ENCODE measurements at regions not wholly inside any gene's neighbourhood (a gene's known extent, or its start where the extent isn't known, plus 50 kb on each side); places are given as distances from the start of the nearest gene placed in this dataset.
A peak's percentile ranks its signal among the peaks of the same experiment; 100 is the strongest.

DNA sequence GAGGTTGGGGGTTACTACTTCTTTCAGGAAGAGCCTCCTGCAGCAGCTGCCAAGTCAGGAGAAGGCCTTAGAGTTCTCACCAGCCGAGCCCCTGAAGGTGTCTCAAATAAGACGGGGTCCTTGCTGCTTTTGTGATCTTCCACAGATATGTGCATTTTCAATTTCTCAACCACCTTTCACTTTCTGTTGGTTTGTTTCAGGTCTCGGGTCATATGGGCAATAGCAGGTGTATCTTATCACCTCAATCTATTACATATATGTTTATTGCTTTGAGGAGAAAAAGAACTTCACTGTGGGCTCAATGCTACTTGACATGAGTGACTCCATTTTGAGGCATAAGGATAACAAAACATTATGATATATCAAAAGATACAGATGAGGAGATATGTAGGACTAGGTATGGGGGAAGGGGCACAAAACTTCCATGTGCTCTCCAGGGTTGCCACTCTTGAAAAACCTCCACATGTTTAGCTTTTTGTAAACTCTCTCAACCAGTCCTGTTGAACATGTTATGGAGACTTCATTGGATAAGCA, 1171.4 kb upstream of the ADGRL2 start:
- Histone ChIP-seq H3K36me3 (no peaks in the 10 kb centered on the region), H3K27ac (no peak overlapping the region), H3K4me1 (peaks cover 0 to 7% (median 0%) of the 10 kb centered on the region in 3 donors), H3K27me3 (no peaks in the 10 kb centered on the region), H3K9me3 (no peaks in the 10 kb centered on the region), H3K4me3 (no peak overlapping the region)
- no peak for DNase-seq
- WGBS, 2 donors: 79 to 91% methylated on average over 3 of the region's 3 CpGs
- no peak for TF ChIP-seq POLR2A (IDR thresholded peaks at IDR 0.05)
- TF ChIP-seq, protein P1, sequence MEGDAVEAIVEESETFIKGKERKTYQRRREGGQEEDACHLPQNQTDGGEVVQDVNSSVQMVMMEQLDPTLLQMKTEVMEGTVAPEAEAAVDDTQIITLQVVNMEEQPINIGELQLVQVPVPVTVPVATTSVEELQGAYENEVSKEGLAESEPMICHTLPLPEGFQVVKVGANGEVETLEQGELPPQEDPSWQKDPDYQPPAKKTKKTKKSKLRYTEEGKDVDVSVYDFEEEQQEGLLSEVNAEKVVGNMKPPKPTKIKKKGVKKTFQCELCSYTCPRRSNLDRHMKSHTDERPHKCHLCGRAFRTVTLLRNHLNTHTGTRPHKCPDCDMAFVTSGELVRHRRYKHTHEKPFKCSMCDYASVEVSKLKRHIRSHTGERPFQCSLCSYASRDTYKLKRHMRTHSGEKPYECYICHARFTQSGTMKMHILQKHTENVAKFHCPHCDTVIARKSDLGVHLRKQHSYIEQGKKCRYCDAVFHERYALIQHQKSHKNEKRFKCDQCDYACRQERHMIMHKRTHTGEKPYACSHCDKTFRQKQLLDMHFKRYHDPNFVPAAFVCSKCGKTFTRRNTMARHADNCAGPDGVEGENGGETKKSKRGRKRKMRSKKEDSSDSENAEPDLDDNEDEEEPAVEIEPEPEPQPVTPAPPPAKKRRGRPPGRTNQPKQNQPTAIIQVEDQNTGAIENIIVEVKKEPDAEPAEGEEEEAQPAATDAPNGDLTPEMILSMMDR (IDR thresholded peaks at IDR 0.05): no peak
- intact Hi-C loops (cut with DNase I): no loop called here

DNA sequence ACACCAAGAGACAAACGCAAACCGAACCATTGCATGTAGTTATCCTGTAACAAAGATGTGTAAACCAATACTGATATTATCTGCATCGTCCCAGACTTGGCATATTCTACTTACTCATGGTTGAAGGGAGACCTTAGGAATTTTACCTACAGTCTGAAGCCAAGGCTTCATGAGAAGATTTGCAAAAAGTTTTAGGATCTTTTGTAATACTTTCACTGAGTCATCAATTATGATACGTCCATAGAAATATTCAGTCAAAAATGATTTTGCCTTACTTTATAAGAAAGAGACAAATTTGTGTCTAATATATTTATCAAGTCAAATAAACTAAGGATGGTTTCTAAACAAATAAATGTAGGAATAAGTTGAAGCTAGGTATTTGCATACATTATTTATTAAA, 1176.1 kb upstream of the ADGRL2 start:
- no peak for TF ChIP-seq POLR2A (IDR thresholded peaks at IDR 0.05)
- TF ChIP-seq, protein P1 (IDR thresholded peaks at IDR 0.05): no peak
- no peaks in the 10 kb centered on the region for H3K9me3 ChIP-seq
- no peak overlapping the region for H3K27ac ChIP-seq
- intact Hi-C loops (cut with DNase I): no loop called here
- no peaks in the 10 kb centered on the region for H3K36me3 ChIP-seq
- H3K4me1 ChIP-seq: no peaks in the 10 kb centered on the region
- 81 to 91% methylated on average over 4 of the region's 4 CpGs for WGBS, 2 donors
- no peak for DNase-seq
- no peak overlapping the region for H3K4me3 ChIP-seq
- no peaks in the 10 kb centered on the region for H3K27me3 ChIP-seq

DNA sequence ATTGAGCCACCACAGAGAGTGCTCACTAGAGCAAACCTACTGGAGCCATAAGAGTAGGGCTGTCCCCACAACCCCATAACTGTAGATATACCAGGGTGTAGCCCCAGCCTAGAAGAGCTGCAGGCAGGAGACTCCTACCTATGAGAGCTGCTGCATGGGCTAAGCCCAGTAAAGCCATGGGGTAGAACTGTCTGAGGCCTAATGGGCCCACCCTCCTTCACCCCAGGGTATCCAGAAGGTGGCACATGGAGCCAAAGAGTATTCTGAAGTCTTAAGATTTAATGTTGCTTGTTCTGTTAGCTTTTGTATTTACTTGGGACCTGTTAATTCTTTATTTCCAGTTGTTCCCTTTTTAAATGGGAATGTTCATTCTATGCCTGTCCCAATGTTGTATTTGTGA, 1193.7 kb upstream of the ADGRL2 start:
- intact Hi-C loops (cut with DNase I): no loop called here
- H3K27ac ChIP-seq: no peak overlapping the region
- DNase-seq: no peak
- no peaks in the 10 kb centered on the region for H3K27me3 ChIP-seq
- H3K4me1 ChIP-seq: no peaks in the 10 kb centered on the region
- no peak overlapping the region for H3K4me3 ChIP-seq
- H3K9me3 ChIP-seq: peaks cover 0 to 4% (median 0%) of the 10 kb centered on the region in 3 donors
- TF ChIP-seq, protein P1 (IDR thresholded peaks at IDR 0.05): no peak
- TF ChIP-seq POLR2A (IDR thresholded peaks at IDR 0.05): no peak
- no peaks in the 10 kb centered on the region for H3K36me3 ChIP-seq

DNA sequence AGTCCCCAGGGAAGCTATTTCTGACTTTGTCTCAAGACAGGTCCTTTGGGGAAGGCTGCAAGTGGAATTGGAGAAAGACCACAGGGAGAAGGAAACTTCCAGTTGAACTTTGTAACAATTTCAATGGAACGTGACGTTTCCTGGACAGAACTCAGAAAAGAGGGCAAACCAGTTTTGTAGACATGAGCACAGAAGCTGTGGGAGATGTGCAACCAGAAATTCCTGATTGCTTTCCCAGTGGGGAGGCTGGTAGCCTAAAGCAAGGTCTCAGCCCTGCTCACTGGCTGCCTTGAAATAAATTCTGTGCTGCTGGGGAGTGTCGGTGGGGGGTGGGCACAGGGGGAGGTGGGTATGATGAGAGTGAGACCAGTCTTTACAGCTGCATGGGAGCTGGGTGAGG, 1206.7 kb upstream of the ADGRL2 start:
- TF ChIP-seq POLR2A (IDR thresholded peaks at IDR 0.05): no peak
- TF ChIP-seq, protein P1 (IDR thresholded peaks at IDR 0.05): no peak
- DNase-seq: no peak
- Histone ChIP-seq H3K4me3 (no peak overlapping the region), H3K36me3 (no peaks in the 10 kb centered on the region), H3K27me3 (no peaks in the 10 kb centered on the region), H3K9me3 (peaks cover 0 to 10% (median 10%) of the 10 kb centered on the region in 3 donors), H3K4me1 (peaks cover 0 to 19% (median 0%) of the 10 kb centered on the region in 3 donors), H3K27ac (peak overlapping the region in 3 of 4 donors; percentile 32 to 72 (median 68))
- intact Hi-C loops (cut with DNase I): no loop called here
- 44 to 57% methylated on average over 2 of the region's 3 CpGs for WGBS, 2 donors

DNA sequence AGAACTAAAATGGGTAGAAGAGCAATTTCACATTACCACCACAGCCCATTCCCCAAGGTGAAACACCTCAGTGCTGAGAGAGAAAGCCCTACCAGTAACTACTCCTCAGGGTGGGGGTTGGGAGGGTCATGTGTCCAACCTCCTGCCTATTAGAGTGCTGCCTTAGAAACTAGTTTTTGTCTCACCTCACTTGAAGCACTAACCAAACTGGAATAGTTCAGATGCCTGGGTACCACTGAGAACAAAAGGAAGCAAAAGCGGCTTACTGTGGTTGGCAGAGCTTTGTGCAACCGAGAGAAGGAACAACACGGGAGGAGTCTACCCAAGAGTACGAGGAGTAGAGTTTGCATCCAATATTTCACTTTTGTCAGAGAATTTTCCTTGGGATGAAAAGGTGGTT, 1207.5 kb upstream of the ADGRL2 start:
- Histone ChIP-seq H3K4me3 (no peak overlapping the region), H3K4me1 (peaks cover 0 to 19% (median 0%) of the 10 kb centered on the region in 3 donors), H3K9me3 (peaks cover 0 to 10% (median 10%) of the 10 kb centered on the region in 3 donors), H3K27me3 (no peaks in the 10 kb centered on the region), H3K36me3 (no peaks in the 10 kb centered on the region), H3K27ac (peak overlapping the region in 2 of 4 donors; percentile 68 to 72)
- WGBS, 2 donors: 67 to 79% methylated on average over 4 of the region's 4 CpGs
- DNase-seq: no peak
- TF ChIP-seq, protein P1 (IDR thresholded peaks at IDR 0.05): no peak
- TF ChIP-seq POLR2A (IDR thresholded peaks at IDR 0.05): no peak
- intact Hi-C loops (cut with DNase I): no loop called here
